NCI-H2029 treated with DMSO at 0.1 percent for 48 hours (cell line): ENCODE measurements at regions not wholly inside any gene's neighbourhood (a gene's known extent, or its start where the extent isn't known, plus 50 kb on each side); places are given as distances from the start of the nearest gene placed in this dataset.
"Not testable (repeated sequence)": the region's sequence is repeated elsewhere in the genome, so short reads cannot be mapped to it uniquely, and the experiment has no call there.

Experiments used
- DNase-seq: peaks from one replicate; lab custom pipeline; 2025; lab: John Stamatoyannopoulos, UW

GRCh38 chr7:68706291-68706690, 892.0 kb upstream of the AUTS2 start:
- DNase-seq, result no peak

GRCh38 chr7:68707159-68707558, 891.1 kb upstream of the AUTS2 start:
- DNase-seq, result no peak

DNA sequence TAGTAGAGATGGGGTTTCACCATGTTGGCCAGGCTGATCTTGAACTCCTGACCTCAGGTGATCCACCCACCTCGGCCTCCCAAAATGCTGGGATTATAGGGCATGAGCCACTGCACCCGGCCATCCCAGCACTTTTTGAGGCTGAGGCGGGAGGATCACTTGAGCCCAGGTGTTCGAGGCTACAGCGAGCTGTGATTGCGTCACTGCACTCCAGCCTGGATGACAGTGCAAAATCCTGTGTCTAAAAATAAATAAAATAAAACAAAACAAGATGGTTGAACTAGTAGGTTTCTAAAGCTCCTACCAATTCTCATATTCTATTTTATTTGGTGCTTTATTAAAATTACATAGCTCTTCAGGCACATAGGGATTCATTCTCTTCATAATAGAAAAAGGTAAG, 890.3 kb upstream of the AUTS2 start:
- DNase-seq, result no peak

DNA sequence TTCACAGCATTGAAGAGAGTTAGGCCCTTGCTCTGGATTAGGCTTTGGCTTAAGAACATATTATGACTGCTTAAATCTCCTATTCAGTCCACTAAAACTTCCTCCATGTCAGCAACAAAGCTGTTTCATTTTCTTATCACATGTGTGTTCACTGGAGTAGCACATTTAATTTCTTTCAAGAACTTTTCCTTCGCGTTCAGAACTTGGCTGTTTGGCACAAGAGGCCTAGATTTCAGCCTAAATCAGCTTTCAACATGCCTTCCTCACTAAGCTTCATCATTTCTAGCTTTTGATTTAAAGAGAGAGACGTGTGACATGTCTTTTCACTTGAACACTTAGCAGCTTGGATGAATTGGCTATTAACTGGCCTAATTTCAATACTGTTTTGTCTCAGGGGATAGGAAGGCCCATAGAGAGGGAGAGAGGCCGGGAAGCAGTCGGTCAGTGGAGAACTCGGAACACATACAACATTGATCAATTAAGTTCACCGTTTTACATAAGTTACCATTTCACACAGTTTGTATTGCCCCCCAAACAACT, 885.2 kb upstream of the AUTS2 start:
- no peak for DNase-seq

DNA sequence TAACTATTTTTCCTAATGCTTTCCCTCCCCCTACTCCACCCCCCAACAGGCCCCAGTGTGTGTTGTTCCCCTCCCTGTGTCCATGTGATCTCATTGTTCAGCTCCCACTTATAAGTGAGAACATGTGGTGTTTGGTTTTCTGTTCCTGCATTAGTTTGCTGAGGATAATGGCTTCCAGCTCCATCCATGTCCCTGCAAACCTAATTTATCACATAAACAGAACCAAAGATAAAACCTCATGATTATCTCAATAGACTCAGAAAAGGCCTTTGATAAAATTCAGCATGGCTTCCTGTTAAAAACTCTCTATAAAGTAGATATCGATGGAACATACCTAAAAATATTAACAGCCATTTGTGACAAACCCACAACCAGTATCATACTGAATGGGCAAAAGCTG, 884.1 kb upstream of the AUTS2 start:
- not testable (repeated sequence) for DNase-seq

DNA sequence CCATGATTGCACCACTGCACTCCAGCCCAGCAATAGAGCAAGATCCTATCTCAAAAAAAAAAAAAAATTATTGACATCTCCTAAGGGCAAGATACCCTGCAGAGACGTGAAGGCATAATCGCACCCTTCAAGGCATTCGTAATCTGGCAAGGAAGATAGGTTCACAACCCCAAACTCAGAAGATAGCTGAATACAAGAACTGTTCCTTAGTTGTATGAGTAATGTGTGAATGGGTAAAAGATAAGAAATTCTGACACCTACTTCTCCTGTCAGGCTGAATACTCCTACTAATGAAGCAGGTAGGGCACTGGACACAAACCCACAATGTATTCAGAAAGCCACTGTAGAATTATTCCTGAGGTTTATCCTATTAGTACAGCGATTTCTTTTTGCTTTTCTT, 882.4 kb upstream of the AUTS2 start:
- no peak for DNase-seq

DNA sequence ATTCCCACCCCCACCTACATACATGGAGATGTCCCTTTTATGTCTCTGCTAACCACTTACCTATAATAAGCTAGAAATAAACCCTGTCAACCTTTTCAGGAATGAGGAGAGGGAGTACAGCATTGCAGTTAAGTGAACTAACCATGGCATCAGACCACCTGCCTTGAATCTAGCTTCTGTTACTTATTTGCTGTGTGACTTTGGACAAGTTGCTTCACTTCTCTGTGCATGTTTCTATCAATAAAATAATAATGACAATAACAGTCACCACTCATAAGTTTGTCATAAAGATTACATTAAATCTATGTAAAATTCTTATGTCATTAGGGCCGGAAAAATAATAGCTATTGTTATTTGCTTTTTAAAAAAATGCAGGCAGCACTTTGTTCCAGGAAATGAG, 881.1 kb upstream of the AUTS2 start:
- DNase-seq, result no peak

DNA sequence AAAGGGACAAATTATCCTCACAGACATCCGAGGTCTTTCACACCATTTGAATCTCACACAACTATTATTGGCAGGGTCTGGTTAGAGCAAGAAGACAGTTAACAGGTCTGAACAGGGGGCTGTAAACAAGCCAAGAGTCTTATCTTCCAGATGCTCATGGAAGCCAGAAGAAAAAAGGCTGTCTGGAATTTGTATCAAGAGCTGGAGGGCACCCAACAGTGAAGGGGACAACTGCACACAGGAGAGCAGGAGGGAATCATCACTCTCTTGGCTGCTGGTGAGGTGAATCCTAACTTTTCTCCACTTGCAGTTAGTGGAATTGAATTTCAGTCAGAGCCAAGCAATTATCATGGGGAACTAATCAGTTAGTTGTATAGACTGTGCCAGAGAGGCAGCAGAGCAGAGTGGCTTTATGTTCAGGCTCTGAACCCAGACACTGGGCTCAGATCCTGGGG, 880.2 kb upstream of the AUTS2 start:
- no peak for DNase-seq

- DNase-seq, result no peak
Measured at GRCh38 chr7:68720697-68721096, 877.6 kb upstream of the AUTS2 start.

GRCh38 chr7:68722044-68722443, 876.2 kb upstream of the AUTS2 start:
- no peak for DNase-seq

DNA sequence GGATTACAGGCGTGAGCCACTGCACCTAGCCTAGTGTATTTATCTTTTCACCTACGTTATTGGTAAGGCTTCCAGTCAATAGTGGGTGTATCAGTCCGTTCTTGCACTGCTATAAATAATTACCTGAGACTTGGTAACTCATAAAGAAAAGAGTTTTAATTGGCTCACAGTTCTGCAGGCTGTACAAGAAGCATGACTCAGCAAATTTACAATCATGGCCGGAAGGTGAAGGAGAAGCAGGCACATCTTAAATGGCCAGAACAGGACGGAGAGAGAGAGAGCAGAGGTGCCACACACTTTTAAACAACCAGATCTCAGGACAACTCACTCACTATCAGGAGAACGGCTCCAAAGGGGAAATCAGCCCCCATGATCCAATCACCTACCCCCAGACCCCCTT, 873.3 kb upstream of the AUTS2 start:
- no peak for DNase-seq

- DNase-seq, result no peak
Measured at GRCh38 chr7:68725843-68726785, 872.2 kb upstream of the AUTS2 start.

DNA sequence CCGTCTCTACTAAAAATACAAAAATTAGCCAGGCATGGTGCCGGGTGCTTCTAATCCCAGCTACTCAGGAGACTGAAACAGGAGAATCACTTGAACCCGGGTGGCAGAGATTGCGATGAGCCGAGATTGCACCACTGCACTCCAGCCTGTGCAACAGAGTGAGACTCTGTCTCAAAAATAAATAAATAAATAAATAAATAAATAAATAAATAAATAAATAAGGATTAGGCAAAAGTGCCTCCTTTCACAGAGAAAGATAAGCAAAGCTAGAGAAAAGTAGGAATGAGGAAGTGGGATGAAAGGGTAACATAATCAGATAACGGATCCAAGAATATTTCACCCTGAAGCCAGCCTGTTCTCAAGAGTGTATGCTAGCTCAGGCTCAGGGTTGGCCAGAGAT, 869.6 kb upstream of the AUTS2 start:
- DNase-seq, result not testable (repeated sequence)

DNA sequence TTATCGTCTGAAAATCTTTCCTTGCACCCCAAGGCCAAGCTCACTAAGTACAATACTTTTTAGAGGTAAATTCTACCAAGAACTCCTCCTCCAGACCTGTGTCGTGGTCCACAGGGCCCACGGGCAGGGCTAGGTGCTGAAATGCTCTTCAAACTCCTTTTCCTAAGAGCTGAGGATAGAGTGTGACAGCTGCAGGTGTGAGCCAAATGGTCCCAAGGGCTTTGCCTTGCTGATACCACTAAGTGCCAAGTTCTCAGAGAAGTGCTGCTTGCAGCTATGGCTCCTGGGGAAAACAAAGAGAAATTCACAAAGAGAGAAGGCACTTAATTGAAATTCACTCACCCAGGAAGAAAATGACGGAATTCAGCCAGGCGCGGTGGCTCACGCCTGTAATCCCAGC, 868.9 kb upstream of the AUTS2 start:
- no peak for DNase-seq

DNA sequence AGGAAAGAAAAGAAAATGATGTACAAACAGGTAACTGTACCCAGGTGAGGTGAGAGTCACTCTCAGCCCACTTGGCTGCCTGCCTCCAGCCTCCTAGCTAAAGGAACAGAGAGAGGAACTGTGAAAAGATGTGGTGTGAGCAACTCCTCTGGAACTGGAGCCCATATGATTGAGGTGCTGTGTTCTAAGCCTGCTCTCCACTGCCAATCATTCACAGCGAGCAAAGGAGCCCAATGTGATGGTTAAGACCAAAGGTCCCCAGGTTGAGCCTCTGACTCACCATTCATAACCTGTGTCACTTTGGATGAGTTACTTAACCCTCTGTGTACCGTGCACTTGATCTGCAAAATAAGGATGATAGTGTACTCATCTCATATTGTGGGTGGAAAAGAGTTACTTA, 868.1 kb upstream of the AUTS2 start:
- DNase-seq, result peak; percentile 67

- peak; percentile 93 for DNase-seq
Measured at GRCh38 chr7:68730964-68731363, 867.3 kb upstream of the AUTS2 start.

GRCh38 chr7:68733219-68734153, 864.8 kb upstream of the AUTS2 start:
- DNase-seq, result no peak

GRCh38 chr7:68734431-68734830, 863.8 kb upstream of the AUTS2 start:
- DNase-seq, result no peak

DNA sequence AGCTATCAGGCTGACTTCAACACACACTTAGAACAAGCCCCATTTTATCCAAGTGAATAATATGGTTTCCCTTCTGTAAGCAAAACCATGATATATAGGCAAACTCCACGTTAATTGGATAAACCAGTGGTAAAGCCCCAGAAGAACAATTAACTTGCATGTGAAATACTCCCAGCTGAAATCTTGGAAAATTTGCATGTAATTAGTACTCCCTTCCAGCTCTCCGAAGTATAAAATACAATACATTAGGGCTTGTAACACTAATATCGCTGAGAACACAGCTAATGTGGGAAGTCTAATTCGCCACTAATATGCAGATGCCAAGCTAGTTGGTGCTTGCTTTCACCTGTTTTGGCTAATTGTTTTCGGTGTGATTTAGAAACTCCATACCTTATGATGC, 859.0 kb upstream of the AUTS2 start:
- no peak for DNase-seq

DNA sequence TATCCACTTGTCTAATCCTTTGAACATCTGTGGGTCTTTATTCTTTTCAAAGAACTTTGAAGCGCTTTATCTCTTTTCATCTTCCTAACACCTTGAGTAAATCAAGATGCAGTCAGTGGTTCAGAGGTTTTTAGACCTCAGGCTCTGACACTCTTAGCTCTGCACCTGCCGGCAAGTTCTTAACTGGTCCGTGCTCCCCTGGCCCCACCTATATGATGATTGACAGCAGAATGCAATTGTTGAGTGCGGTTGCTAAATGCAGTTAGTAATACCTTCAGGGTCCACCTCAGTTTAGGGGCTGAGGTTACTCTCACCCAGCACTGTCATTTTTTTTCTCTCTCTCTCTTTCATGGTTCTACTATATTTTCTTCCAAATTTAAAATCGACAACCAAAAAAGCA, 854.2 kb upstream of the AUTS2 start:
- DNase-seq, result no peak

GRCh38 chr7:68748934-68749900, 849.1 kb upstream of the AUTS2 start:
- no peak for DNase-seq
